OCI-LY1 (cell line): ENCODE measurements at regions not wholly inside any gene's neighbourhood (a gene's known extent, or its start where the extent isn't known, plus 50 kb on each side); places are given as distances from the start of the nearest gene placed in this dataset.

Source experiments
- H2AFZ ChIP-seq: fragments of 200-600 bp; sonication (generic), shearing (Covaris generic); 2 replicates; pipeline ENCODE4 v1.6.0; 2014; ENCODE audit warnings: antibody characterized with exemption, mild to moderate bottlenecking, low read length
- H3F3A ChIP-seq: fragments of 200-600 bp; sonication (generic), shearing (Covaris generic); 2 replicates; pipeline ENCODE4 v1.6.0; 2014; ENCODE audit warnings: mild to moderate bottlenecking, antibody characterized with exemption, low read length, moderate library complexity; ENCODE audit not compliant: insufficient read depth
- H3K27ac ChIP-seq: fragments of 200-600 bp; sonication (generic); 2 replicates; pipeline ENCODE4 v1.5.1; 2014; ENCODE audit warnings: low read length, mixed run types, mild to moderate bottlenecking, low read depth; ENCODE audit not compliant: poor library complexity, severe bottlenecking
- H3K27me3 ChIP-seq: fragments of 200-600 bp; sonication (generic); 2 replicates; pipeline ENCODE4 v1.6.0; 2014; ENCODE audit warnings: antibody characterized with exemption, mild to moderate bottlenecking, low read length, moderate library complexity; ENCODE audit not compliant: insufficient read depth
- H3K36me3 ChIP-seq: fragments of 200-600 bp; sonication (generic); 2 replicates; pipeline ENCODE4 v1.6.1; 2014; ENCODE audit warnings: mild to moderate bottlenecking, antibody characterized with exemption, low read length, moderate library complexity, mixed read lengths; ENCODE audit not compliant: insufficient read depth
- H3K4me1 ChIP-seq: fragments of 200-600 bp; sonication (generic); 2 replicates; pipeline ENCODE4 v1.5.1; 2014; ENCODE audit warnings: mild to moderate bottlenecking, low read length, moderate library complexity; ENCODE audit not compliant: insufficient read depth, severe bottlenecking
- H3K4me2 ChIP-seq: fragments of 200-600 bp; sonication (generic), shearing (Covaris generic); 2 replicates; pipeline ENCODE4 v1.6.1; 2014; ENCODE audit warnings: low read length
- H3K4me3 ChIP-seq: fragments of 200-600 bp; sonication (generic); 2 replicates; pipeline ENCODE4 v1.5.1; 2014; ENCODE audit warnings: low read length, low read depth, mild to moderate bottlenecking, mixed read lengths; ENCODE audit not compliant: poor library complexity, severe bottlenecking
- H3K79me2 ChIP-seq: fragments of 200-600 bp; shearing (Covaris generic); 2 replicates; pipeline ENCODE4 v1.6.1; 2016; ENCODE audit warnings: mixed run types, low read length, mixed read lengths; ENCODE audit not compliant: insufficient read depth
- H3K9ac ChIP-seq: fragments of 200-600 bp; sonication (generic), shearing (Covaris generic); 2 replicates; pipeline ENCODE4 v1.6.1; 2014; ENCODE audit warnings: mild to moderate bottlenecking, low read length, mixed read lengths
- H3K9me2 ChIP-seq: fragments of 200-600 bp; sonication (generic), shearing (Covaris generic); 2 replicates; pipeline ENCODE4 v1.6.1; 2014; ENCODE audit warnings: low read depth, mild to moderate bottlenecking, low read length, mixed read lengths
- H3K9me3 ChIP-seq: fragments of 200-600 bp; shearing (Covaris generic); 2 replicates; pipeline ENCODE4 v1.6.1; 2014; ENCODE audit warnings: low read length, mixed read lengths
- H4K20me1 ChIP-seq: fragments of 200-600 bp; sonication (generic), shearing (Covaris generic); 2 replicates; pipeline ENCODE4 v1.6.0; 2016; ENCODE audit warnings: mild to moderate bottlenecking, low read length; ENCODE audit not compliant: insufficient read depth
- EZH2 ChIP-seq: fragments of 200-600 bp; sonication (generic), shearing (Covaris generic); IDR thresholded peaks from 2 replicates; pipeline ENCODE4 v1.8.0; 2017; ENCODE audit warnings: borderline replicate concordance, mixed run types, mild to moderate bottlenecking, antibody characterized with exemption, low read length, moderate library complexity, mixed read lengths
- TF ChIP-seq, protein P1 (sequence below): fragments of 200-600 bp; sonication (generic), shearing (Covaris generic); IDR thresholded peaks from 2 replicates; pipeline ENCODE4 v1.5.1; 2017; ENCODE audit warnings: mild to moderate bottlenecking, antibody characterized with exemption, low read length, moderate library complexity, mixed read lengths

- no peaks in the 10 kb centered on the region for H3K36me3 ChIP-seq
- H3K9me3 ChIP-seq, result no peaks in the 10 kb centered on the region
- no peaks in the 10 kb centered on the region for H3K9me2 ChIP-seq
- H3K27me3 ChIP-seq, result no peaks in the 10 kb centered on the region
- TF ChIP-seq, protein P1, sequence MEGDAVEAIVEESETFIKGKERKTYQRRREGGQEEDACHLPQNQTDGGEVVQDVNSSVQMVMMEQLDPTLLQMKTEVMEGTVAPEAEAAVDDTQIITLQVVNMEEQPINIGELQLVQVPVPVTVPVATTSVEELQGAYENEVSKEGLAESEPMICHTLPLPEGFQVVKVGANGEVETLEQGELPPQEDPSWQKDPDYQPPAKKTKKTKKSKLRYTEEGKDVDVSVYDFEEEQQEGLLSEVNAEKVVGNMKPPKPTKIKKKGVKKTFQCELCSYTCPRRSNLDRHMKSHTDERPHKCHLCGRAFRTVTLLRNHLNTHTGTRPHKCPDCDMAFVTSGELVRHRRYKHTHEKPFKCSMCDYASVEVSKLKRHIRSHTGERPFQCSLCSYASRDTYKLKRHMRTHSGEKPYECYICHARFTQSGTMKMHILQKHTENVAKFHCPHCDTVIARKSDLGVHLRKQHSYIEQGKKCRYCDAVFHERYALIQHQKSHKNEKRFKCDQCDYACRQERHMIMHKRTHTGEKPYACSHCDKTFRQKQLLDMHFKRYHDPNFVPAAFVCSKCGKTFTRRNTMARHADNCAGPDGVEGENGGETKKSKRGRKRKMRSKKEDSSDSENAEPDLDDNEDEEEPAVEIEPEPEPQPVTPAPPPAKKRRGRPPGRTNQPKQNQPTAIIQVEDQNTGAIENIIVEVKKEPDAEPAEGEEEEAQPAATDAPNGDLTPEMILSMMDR, result no peak
- no peak for TF ChIP-seq EZH2
- H4K20me1 ChIP-seq, result no peaks in the 10 kb centered on the region
- no peaks in the 10 kb centered on the region for H3K79me2 ChIP-seq
- no peak overlapping the region for H3K27ac ChIP-seq
- 0 out of 2 replicates have a peak, but pooled peaks cover 2% of the 10 kb centered on the region for H3F3A ChIP-seq
- H3K4me3 ChIP-seq, result no peak overlapping the region
- no peak overlapping the region for H3K9ac ChIP-seq
- no peak overlapping the region for H3K4me2 ChIP-seq
- H3K4me1 ChIP-seq, result no peaks in the 10 kb centered on the region
- H2AFZ ChIP-seq, result no peak overlapping the region
Observed at GRCh38 chr10:58918887-58919286, 257.6 kb upstream of the PHYHIPL start.

GRCh38 chr10:58919927-58920654 lies 256.4 kb upstream of the PHYHIPL start:
- Histone ChIP-seq H3K27me3 (no peaks in the 10 kb centered on the region), H4K20me1 (no peaks in the 10 kb centered on the region), H3K4me2 (no peak overlapping the region), H3K9ac (no peak overlapping the region), H3K4me1 (no peaks in the 10 kb centered on the region), H2AFZ (no peak overlapping the region), H3K36me3 (no peaks in the 10 kb centered on the region), H3F3A (0 out of 2 replicates have a peak, but pooled peaks cover 2% of the 10 kb centered on the region), H3K79me2 (no peaks in the 10 kb centered on the region), H3K9me3 (no peaks in the 10 kb centered on the region), H3K4me3 (no peak overlapping the region), H3K27ac (no peak overlapping the region), H3K9me2 (no peaks in the 10 kb centered on the region)
- TF ChIP-seq EZH2, result no peak
- TF ChIP-seq, protein P1, result no peak

DNA sequence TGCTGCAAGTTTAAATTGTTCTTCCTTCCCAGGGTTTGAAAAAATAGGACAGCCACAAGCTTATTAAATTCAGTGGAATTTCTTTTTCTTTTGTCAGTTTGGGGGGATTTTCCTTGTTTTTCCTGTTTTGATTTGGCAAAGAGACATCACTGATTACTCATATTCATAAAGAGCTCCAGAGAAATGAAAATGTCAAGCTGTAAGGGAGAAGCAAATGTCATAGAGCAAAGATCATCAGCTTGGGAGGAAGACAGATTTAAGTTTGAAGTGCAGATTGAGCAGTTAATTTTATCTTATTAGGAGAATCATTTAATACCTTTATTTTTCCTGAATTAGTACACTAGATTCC lies 255.8 kb upstream of the PHYHIPL start:
- H3K9me3 ChIP-seq, result no peaks in the 10 kb centered on the region
- H2AFZ ChIP-seq, result no peak overlapping the region
- TF ChIP-seq EZH2, result no peak
- TF ChIP-seq, protein P1, result no peak
- H3K4me2 ChIP-seq, result no peak overlapping the region
- H3K27ac ChIP-seq, result no peak overlapping the region
- no peaks in the 10 kb centered on the region for H3K36me3 ChIP-seq
- H3K4me1 ChIP-seq, result no peaks in the 10 kb centered on the region
- no peak overlapping the region for H3K4me3 ChIP-seq
- H3K9me2 ChIP-seq, result no peaks in the 10 kb centered on the region
- H3K9ac ChIP-seq, result no peak overlapping the region
- H3K27me3 ChIP-seq, result no peaks in the 10 kb centered on the region
- H3K79me2 ChIP-seq, result no peaks in the 10 kb centered on the region
- 0 out of 2 replicates have a peak, but pooled peaks cover 2% of the 10 kb centered on the region for H3F3A ChIP-seq
- H4K20me1 ChIP-seq, result no peaks in the 10 kb centered on the region
